RKO (cell line): ENCODE measurements at regions not wholly inside any gene's neighbourhood (a gene's known extent, or its start where the extent isn't known, plus 50 kb on each side); places are given as distances from the start of the nearest gene placed in this dataset.
A peak's percentile ranks its signal among the peaks of the same experiment; 100 is the strongest.
"Not testable (repeated sequence)": the region's sequence is repeated elsewhere in the genome, so short reads cannot be mapped to it uniquely, and the experiment has no call there.

Experiments used
- DNase-seq: peaks from one replicate; pipeline ENCODE4 v3.0.0-alpha.2; 2016; ENCODE audit warnings: low spot score

GRCh38 chr7:79624336-79624735, 170.9 kb upstream of the MAGI2 start:
- DNase-seq, result no peak

DNA sequence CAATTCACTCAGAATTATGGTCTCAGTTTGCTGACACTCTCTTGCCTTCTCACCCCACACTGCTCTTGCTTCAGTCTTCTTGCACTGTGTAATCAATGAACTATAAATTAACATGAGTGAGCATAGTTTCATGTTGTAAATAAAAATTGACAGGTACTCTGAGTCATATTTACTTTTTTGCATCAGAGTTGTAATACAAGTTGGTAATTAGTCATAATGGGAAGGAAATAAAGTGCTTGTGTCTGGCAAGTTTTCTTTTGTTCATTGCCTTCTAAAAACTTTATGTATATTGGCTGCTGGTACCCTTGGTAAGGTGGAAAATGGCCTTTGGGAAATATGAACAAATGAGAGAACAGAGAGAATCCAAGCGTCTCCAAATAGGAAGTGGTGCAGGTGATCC, 169.3 kb upstream of the MAGI2 start:
- DNase-seq, result no peak

DNA sequence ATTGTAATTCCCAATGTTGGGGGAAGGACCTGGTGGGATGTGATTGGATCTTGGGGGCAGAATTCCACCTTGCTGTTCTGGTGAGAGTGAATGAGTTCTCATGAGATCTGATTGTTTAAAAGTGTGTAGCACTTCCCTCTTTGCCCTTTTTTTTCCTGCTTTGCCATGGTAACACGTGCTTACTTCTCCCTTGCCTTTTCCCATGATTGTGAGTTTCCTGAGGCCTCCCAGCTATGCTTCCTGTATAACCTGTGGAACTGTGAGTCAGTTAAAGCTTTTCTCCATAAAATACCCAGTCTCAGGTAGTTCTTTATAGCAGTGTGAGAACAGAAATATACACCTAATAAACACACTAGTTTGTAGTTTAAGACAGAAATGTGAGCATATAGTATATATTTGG, 166.8 kb upstream of the MAGI2 start:
- DNase-seq, result no peak

GRCh38 chr7:79619216-79619615, 165.7 kb upstream of the MAGI2 start:
- DNase-seq, result no peak

DNA sequence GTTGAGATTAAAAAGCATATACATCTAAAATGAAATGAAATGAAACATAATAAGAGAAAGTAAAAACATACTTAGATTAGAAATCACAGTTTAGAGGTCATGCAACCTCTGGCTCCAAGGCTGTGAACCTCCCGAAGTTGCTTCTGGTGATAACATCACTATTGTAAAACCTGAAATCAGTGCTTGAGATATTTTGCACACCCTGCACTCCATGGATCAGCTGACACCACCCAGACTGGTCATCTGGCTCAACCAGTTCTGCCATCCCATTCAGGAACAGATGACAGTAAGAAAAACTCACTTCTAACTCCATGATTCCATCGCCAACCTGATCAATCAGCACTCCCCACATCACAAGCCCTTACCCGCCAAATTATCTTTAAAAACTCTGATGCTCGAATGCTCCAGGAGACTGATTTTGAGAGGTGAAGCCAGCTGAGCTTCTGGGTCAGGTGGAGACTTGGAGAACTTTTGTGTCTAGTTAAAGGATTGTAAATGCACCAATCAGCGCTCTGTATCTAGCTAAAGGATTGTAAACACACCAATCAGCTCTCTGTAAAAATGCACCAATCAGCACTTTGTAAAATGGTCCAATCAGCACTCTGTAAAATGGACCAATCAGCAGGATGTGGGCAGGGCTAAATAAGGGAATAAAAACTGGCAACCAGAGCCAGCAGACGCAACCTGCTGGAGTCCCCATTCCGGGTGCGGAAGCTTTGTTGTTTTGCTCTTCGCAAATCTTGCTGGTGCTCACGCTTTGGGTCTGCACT, 162.6 kb upstream of the MAGI2 start:
- DNase-seq, result no peak

- DNase-seq, result no peak
Measured at GRCh38 chr7:79615466-79615865, 162.0 kb upstream of the MAGI2 start.

GRCh38 chr7:79612903-79613302, 159.4 kb upstream of the MAGI2 start:
- no peak for DNase-seq

DNA sequence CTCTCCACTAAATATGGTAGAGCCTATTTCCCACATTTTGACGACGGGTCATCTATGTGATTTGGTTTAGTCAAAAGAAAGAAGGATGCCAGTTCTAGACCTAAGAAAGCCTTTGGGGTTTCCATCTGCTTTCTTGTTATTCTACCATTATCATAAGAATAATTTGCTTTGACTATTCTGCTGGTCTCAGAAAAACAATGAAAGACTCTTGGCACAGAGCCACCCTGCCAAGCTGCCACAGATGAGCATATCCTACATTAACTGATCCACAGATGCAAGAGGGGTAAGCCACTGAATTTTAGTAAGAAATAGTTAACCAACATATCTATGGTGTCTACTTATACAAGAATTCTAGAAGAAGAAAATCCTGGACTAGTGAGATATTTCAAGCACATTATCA, 158.6 kb upstream of the MAGI2 start:
- no peak for DNase-seq

DNA sequence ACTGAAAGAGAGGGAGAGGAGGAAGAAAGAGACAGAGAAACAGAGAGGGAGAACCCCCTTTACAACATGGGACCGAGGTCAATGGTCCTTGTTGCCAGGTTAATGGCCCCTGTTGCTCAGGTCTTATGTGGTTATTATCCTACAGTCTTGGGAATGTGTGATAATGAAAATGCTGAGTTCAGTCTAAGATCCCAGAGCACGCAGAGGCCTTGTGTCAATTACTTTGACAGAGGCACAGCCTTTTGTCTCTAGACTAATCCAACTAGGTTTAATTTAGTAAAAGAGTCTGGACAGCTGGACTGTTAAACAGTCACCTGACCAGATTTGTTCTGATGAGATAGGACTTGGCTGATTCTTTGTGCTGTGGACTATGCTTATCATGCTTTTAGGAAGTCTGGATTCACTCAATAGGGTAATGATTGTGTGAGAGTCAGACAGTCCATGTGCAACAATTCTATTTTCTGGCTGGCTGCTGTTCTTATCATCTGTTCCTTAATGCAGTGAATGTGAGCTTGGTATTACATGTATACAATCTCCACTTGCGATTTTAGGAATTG, 157.4 kb upstream of the MAGI2 start:
- no peak for DNase-seq

DNA sequence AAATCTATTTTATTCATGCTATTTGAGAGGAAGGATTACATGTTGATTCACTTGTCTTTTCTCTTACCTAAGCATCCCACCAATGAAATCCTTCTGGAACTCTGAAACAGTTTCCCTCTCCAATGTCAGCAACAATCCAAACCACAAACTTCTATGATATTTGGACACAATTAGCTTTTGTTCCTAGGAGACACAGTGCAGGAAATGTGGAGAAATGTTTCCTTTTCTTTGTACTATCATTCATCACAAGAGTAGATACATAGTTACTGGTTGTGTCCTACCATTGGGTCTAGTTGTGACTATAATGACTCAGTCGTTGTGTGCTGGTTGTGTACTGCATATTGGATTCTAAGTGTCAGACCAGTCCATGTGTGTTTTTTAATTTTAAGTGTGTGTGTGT, 156.8 kb upstream of the MAGI2 start:
- no peak for DNase-seq

DNA sequence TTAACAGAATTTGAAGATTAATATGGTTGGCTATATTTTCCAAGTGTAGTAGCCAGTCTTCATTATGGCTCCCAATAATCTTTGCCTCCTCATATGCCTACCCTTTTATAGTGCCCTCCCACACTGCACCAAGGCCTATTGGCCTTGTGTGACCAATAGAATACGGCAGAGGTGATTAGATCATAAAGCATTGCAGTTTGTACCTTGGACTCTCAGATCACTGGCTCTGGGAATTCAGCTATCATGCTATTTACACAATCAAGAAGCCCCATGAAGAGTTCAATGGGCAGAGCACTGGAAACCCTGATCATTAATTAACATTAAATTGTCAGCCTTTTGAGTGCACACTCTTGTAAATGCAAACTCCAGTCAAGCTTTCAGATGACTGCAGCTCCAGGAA, 154.5 kb upstream of the MAGI2 start:
- no peak for DNase-seq

GRCh38 chr7:79604841-79605240, 151.4 kb upstream of the MAGI2 start:
- DNase-seq, result no peak

- no peak for DNase-seq
Measured at GRCh38 chr7:79598351-79598750, 144.9 kb upstream of the MAGI2 start.

GRCh38 chr7:79594671-79595070, 141.2 kb upstream of the MAGI2 start:
- not testable (repeated sequence) for DNase-seq

DNA sequence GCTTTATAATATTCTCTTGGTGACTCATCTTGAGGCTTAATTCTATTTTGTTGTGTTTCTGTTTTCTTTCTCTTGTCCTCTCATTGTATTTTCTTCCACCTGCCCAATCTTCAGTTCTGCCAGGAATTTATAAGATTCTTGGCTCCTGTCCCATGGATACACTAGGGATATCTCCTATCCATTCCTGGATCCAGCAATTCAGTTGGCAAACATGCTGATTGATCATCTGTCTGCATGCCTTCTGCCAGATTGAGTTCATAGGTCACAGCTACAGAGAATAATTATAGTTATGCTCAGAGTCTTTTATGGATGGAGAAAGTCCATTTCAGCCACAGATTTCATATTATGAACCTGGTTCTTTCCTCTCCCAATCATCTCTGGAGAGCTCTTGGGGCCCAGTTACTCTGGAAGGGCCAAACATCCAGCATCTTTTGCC, 140.4 kb upstream of the MAGI2 start:
- no peak for DNase-seq

DNA sequence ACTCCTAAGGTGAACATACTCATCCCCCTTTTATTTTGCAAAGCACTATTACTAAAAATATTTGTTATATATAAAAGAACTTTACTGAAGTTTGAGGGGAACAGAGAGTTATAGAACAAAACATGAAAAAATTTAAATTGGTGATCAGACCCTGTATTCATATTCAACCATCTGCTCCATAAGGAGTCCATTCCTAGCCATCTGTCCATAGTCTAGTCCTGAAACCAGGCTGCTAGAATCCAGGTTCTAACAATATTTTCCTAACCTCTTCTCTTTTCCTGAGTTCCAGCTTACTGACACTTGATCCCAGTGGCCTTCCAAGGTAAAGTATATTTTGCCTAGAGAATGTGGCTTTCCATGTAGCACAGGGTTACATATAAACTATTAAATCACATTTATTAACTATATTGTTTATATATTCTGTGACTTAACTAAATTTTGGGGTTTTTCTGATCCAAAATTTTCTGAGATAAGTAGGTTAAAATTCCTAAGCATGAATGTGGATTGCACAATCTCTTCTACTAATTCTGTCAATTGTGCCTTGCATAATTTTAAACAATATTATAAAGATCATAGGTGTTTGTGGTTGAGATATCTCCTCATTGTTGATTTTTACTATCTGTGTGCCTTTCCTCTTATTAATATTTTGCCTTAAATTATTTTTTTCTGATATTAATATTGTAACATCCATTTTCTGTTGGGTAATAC, 137.6 kb upstream of the MAGI2 start:
- DNase-seq, result no peak

DNA sequence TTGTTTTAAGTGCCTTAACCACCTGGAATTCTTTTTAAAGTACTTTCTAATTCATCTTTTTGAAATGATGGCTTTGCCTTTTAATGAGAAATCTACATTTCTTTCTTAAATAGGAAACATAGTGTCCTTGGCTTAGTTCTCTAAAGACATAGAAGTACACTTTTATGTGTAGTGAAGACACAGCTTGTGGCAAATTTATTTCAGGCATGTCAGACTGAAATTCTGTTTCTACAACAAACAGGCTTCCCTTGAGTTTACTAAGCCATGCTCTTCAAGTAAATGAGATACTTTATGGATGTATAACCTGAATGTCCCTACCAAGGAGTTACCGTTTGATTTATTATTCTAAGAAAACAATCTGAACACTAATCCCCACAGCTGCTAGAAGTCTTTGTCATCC, 136.9 kb upstream of the MAGI2 start:
- DNase-seq, result no peak

GRCh38 chr7:79570903-79571302, 117.4 kb upstream of the MAGI2 start:
- no peak for DNase-seq

DNA sequence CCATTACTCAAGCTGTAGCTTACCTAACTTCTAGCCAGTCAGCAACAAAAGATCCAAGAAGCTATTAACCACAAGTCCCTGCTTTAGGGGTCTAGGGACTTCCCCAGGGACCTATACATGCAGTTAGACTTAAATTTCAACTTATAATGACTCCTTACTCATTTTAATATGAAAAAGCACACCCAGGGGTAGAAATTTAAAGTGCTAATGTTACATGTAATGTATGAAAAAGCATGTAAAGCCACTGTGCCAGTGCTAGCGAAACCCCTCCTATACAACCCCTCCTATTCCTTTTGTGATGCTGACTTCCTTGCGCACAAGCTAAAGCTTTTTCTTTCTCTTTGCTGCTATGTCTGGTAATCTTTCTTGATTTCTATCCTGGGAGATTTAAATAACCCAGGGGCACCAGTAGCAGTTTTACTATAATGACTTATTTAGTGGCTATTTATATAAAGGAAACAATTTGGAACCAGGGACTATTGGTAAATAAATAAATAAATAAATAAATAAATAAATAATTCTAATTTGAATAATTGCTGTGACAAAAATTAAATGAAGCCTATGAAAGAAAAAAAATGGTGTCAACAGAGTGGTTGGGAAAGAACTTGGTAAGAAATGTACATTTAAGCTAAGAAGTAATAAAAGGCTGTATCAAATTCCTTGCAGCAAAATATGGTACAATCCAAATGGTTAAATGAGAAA, 110.5 kb upstream of the MAGI2 start:
- DNase-seq, result no peak

DNA sequence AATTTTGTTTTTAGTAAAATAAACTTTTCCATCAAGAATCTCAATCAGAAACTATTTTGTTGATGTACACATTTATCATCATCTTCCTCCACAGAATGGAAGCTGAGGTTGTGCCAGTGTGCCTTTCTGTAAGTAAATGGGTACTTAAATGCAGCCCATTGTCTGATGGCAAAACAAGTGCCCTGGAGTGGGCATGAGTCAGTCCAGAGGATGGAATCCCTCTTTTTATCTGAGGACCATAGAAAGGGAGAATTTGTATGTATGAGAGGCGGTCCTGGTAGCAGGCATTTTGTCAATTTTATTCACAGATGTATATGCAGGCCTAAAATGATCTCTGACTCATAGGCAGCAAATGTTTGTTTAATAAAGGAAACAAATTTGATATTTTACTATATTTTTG, 102.1 kb upstream of the MAGI2 start:
- no peak for DNase-seq

DNA sequence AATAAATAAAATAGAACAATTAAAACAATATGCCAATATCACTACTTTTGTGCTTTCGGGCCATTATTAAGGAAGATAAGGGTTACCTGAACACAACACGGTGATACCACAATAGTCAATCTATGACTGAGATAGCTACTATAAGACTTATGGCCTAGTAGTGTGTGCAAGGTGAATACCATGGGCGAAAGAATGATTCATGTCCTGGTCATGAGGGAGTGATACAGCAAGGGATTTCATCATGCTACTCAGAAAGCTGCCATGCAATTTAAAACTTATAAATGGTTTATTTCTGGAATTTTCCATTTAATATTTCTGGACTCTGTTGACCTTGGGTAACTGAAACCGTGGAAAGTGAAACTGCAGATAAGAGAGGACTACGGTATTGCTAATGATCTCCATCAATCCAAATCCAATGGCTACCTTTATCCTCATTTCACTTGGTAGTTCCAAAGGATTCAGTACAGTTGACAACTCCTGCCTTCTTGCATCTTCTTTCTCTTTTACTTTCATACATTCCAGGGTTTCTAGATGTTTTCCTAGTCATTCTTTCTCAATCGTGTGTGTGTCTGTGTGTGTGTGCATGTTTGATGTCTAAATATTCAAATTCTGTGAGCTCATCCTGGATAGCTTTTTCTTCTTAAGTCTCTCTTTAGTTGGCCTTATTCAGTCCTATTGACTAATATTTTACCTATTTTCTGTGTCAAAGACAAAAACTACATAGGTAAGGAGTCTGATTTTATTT, 100.5 kb upstream of the MAGI2 start:
- peak; percentile 68 for DNase-seq

- no peak for DNase-seq
Measured at GRCh38 chr7:79552463-79552862, 99.0 kb upstream of the MAGI2 start.
